Panc1 (cell line): ENCODE measurements at regions not wholly inside any gene's neighbourhood (a gene's known extent, or its start where the extent isn't known, plus 50 kb on each side); places are given as distances from the start of the nearest gene placed in this dataset.

ENCODE experiments used
- ATAC-seq: fragments of 200-7000 bp; cut with Tn5 transposase; 2 replicates; pipeline ENCODE4 v1.9.1; 2020; ENCODE audit warnings: mild to moderate bottlenecking, moderate library complexity
- BruUV-seq: library from RNA; stranded (reverse); fragments of 400-500 nt; replicated peaks from 2 replicates; lab custom pipeline; 2021; lab: Mats Ljungman, UMichigan
- CTCF ChIA-PET: fragments of 300-600 bp; sonication (Branson Sonifier 250); formaldehyde crosslinking; loops from one replicate; lab custom pipeline; 2022; ENCODE audit warnings: antibody characterized with exemption; lab: Charles Lee
- POLR2A ChIA-PET: fragments of 300-600 bp; sonication (Branson Sonifier 250); formaldehyde crosslinking; loops from one replicate; lab custom pipeline; 2022; ENCODE audit warnings: antibody characterized with exemption; lab: Charles Lee
- DNase-seq: peaks from one replicate; pipeline ENCODE4 v3.0.0-alpha.2; 2010; ENCODE audit warnings: low read depth, low spot score
- H3K27ac ChIP-seq: 2 replicates; pipeline ENCODE4 v1.5.1; 2011; ENCODE audit warnings: mild to moderate bottlenecking, low read length, inconsistent platforms
- H3K27me3 ChIP-seq: fragments of 200-500 bp; sonication (Bioruptor generic); 2 replicates; pipeline ENCODE4 v1.6.0; 2014; ENCODE audit warnings: low read length, inconsistent platforms; ENCODE audit not compliant: control insufficient read depth, insufficient read depth
- H3K36me3 ChIP-seq: fragments of 200-500 bp; sonication (Bioruptor generic); 2 replicates; pipeline ENCODE4 v1.5.1; 2014; ENCODE audit warnings: inconsistent platforms, mild to moderate bottlenecking, low read length, moderate library complexity; ENCODE audit not compliant: control insufficient read depth, insufficient read depth
- H3K4me1 ChIP-seq: 2 replicates; pipeline ENCODE4 v1.5.1; 2011; ENCODE audit warnings: inconsistent platforms, mild to moderate bottlenecking, low read length, moderate library complexity; ENCODE audit not compliant: control insufficient read depth, insufficient read depth
- H3K4me3 ChIP-seq, 2 experiments: 2 replicates each; pipeline ENCODE4 v1.5.1; 2011 to 2012; ENCODE audit warnings: low read depth in 2 of 2, low read length in 2 of 2, mild to moderate bottlenecking in 2 of 2, inconsistent platforms in 1 of 2, moderate library complexity in 1 of 2
- H3K9me3 ChIP-seq: fragments of 200-500 bp; sonication (Bioruptor generic); 2 replicates; pipeline ENCODE4 v1.5.1; 2014; ENCODE audit warnings: low read depth, mild to moderate bottlenecking, inconsistent platforms, low read length, moderate library complexity; ENCODE audit not compliant: control insufficient read depth, insufficient read depth
- CTCF ChIP-seq: fragments of 450-650 bp; IDR thresholded peaks from 2 replicates; pipeline ENCODE4 v1.5.1; 2017; ENCODE audit warnings: mild to moderate bottlenecking
- POLR2AphosphoS5 ChIP-seq: IDR thresholded peaks from 2 replicates; pipeline ENCODE4 v1.6.1; 2012; ENCODE audit warnings: mild to moderate bottlenecking, low read depth, low read length, moderate library complexity
- REST ChIP-seq, 2 experiments: IDR thresholded peaks; 2 replicates each; pipeline ENCODE4 v1.6.1; 2011 to 2012; ENCODE audit warnings: low read depth in 2 of 2, control low read depth in 1 of 2, low read length in 1 of 2, mild to moderate bottlenecking in 1 of 2, moderate library complexity in 1 of 2; ENCODE audit not compliant: insufficient read depth in 1 of 2
- SIN3A ChIP-seq: IDR thresholded peaks from 2 replicates; pipeline ENCODE4 v1.6.1; 2012; ENCODE audit warnings: low read depth, mild to moderate bottlenecking, low read length, moderate library complexity, borderline replicate concordance; ENCODE audit not compliant: insufficient read depth
- TCF7L2 ChIP-seq: IDR thresholded peaks from 2 replicates; pipeline ENCODE4 v1.6.1; 2011; ENCODE audit warnings: mild to moderate bottlenecking, low read depth, low read length, inconsistent platforms
- in situ Hi-C: cut with HindIII; loops from 2 replicates; pipeline ENCODE4 v1.10.0; 2016; ENCODE audit warnings: low sequenced_read_pairs, low pct_unique_long_range_greater_than_20kb
- intact Hi-C: fragments of 100-400 bp; cut with micrococcal nuclease; formaldehyde crosslinking; loops from one replicate; pipeline ENCODE4 v1.10.0; 2022; ENCODE audit not compliant: unreplicated experiment

- H3K4me1 ChIP-seq = no peaks in the 10 kb centered on the region
- intact Hi-C loops (no loop called here), in situ Hi-C loops (no loop called here)
- POLR2A ChIA-PET = no interaction called here
- ATAC-seq (no peak), DNase-seq (no peak)
- BruUV-seq = no TSS peak
- H3K27me3 ChIP-seq = no peaks in the 10 kb centered on the region; the same call in 1 of the 2 replicates
- H3K27ac ChIP-seq = no peak overlapping the region
- TF ChIP-seq POLR2AphosphoS5 (no peak), REST (IDR thresholded peaks at IDR 0.05; ENCODE audit: insufficient read depth in 1 of 2, low read depth in 2 of 2, low read length in 1 of 2) (no peak), TCF7L2 (no peak), CTCF (no peak), SIN3A (no peak)
- CTCF ChIA-PET = no interaction called here
- no peaks in the 10 kb centered on the region for H3K9me3 ChIP-seq
- H3K36me3 ChIP-seq = no peaks in the 10 kb centered on the region
- H3K4me3 ChIP-seq = no peak overlapping the region
Measured at GRCh38 chr5:75916144-75916543, 167.0 kb upstream of the SV2C start.

GRCh38 chr5:75909223-75909622 is 174.0 kb upstream of the SV2C start:
- H3K27me3 ChIP-seq = no peaks in the 10 kb centered on the region; the same call in 1 of the 2 replicates
- ChIA-PET POLR2A (no interaction called here), CTCF (no interaction called here)
- BruUV-seq = no TSS peak
- H3K9me3 ChIP-seq = no peaks in the 10 kb centered on the region
- no peak overlapping the region for H3K27ac ChIP-seq
- in situ Hi-C loops = no loop called here
- DNase-seq (no peak), ATAC-seq (no peak)
- intact Hi-C loops = no loop called here
- no peak for TF ChIP-seq REST (IDR thresholded peaks at IDR 0.05; ENCODE audit: insufficient read depth in 1 of 2, low read depth in 2 of 2, low read length in 1 of 2)
- no peak for TF ChIP-seq TCF7L2
- TF ChIP-seq SIN3A = no peak
- no peak for TF ChIP-seq CTCF
- no peak for TF ChIP-seq POLR2AphosphoS5
- H3K4me3 ChIP-seq = no peak overlapping the region
- H3K4me1 ChIP-seq = no peaks in the 10 kb centered on the region
- H3K36me3 ChIP-seq = no peaks in the 10 kb centered on the region
